ENCODE measurements at regions not wholly inside any gene's neighbourhood (a gene's known extent, or its start where the extent isn't known, plus 50 kb on each side); places are given as distances from the start of the nearest gene placed in this dataset.

DNA sequence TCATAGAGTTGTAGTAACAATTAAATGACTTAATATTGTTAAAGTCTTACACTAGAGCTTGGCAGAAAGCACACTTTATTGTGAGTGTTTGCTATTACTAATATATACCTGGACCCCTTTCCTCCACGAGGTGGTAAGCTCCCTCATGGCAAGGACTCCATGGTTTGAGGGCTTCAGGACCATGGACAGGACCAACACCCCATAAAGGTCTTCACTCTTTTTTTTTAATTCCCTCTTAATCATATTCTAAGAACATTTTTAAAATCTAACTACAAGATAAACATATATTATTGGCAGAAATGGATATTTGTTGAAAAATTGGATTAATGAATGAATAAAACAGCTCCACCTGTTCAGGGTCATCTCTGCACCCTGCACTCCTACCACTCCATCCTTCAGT lies 154.5 kb downstream of the CBLN1 start:
- no peak for DNase-seq

GRCh38 chr16:49121636-49122035 lies 160.0 kb downstream of the CBLN1 start:
- DNase-seq, result no peak

DNA sequence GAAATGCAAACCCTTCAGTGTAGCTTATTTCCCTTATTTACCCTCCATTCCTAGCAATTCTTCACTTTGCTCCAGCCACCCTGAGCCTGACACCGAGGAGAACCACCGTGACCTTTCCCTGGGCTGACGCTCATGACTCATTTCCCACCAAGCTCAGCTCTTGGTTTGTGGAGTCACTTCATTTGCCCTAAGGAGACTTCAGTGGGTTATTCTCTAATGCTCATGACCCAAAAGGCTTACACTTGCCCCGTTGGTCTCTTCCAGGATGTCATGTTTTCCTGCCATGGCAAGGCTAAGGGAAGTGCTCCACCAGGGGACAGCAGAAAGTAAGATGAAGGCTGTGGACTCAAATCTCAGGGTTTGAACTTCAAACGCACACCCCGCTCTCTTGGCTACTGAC lies 161.0 kb downstream of the CBLN1 start:
- no peak for DNase-seq

DNA sequence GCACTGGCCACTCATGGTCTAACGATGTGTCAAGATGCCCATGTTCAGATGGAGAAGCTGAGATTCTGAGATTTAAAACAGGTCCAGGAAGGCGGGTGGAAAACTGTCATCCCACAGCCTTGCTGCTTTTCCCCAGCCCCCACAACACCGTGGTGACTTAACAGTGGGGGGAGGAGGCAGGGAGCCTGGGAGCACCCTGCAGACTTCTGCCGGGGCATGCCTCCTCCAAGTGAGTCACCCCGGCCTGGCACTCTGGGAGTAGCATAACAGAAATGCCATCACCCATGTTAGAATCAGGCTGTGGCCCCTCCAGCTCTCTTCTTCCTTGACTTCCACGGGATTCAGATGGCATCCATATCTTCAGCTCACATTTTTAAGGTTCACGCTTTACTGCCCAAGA lies 164.8 kb downstream of the CBLN1 start:
- no peak for DNase-seq

DNA sequence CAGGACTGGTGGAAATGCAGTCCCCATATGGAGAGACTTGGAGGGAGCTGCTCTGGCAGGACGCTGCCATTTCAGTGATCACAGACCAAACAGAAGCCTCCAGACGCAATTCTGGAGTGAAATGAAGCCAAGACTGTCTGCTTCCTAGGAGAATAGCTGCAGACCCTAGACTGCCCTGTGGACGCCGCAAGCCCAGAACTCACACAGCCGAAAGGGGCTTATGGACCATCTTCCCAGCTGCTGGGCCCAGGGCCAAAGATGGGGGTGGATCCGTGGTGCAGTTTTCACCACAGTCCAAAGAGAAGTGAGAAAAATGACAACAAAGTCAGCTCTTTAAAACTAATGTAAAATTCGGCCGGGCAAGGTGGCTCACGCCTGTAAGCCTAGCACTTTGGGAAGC lies 165.7 kb downstream of the CBLN1 start:
- no peak for DNase-seq

GRCh38 chr16:49112754-49113153 lies 168.9 kb downstream of the CBLN1 start:
- DNase-seq, result no peak

DNA sequence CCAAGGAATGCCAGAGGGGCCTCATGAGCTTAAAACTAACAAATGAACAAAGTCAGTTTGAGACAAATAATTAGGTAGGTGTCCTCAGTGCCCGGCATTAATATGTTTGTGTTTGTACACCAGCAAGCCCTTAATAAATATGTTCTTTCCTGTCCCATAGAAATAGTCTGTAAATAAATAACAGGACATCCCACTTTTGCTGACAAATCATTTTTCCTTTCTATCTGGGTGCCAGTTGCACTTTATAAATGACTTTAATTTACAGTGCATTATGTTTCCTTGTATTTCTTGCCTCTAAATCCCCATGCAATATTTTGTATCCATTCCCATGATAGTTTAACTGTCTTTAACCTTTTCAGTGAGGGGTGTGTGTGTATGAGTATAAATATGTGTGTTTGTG lies 170.3 kb downstream of the CBLN1 start:
- no peak for DNase-seq

- DNase-seq, result no peak
These were observed 173.0 kb downstream of the CBLN1 start for GRCh38 chr16:49108611-49109010.

DNA sequence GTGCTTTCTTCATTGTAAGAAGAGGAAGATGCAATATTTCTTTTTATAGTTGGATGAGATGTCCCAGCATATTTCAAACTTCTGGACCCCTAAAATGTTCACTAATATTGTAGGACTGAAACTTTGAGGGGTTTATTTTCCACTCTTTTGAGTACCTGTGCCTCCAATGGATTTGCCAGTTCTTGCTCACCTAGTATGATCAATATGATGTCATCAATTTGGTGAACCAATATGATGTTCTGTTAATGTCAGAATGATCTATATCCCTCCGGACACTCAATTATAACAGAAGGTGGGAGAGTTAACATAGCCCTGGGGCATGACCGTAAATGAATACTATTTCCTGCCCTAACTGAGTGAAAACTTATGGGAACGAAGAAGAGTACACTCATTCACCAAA lies 178.3 kb downstream of the CBLN1 start:
- DNase-seq, result no peak

- no peak for DNase-seq
These were observed 179.6 kb downstream of the CBLN1 start for GRCh38 chr16:49101997-49102396.

- no peak for DNase-seq
These were observed 181.3 kb downstream of the CBLN1 start for GRCh38 chr16:49100366-49100765.

DNA sequence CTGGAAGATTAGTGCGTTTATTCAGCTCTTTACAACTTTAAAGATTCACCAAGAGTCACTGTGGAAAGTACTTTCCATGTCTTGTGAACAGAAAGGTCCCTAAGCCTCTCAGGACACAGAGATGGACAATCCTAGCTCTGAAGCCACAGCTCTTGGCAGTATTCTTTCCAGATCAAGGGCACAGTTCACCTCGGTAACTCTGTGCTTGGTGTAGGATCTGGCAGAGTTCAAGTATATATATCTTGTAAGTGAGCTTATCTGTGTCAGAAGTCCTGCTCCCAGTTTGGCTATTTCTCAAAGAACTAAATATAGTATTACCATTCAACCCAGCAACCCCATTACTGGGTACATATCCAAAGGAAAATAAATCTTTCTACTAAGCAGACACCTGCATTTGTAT lies 183.7 kb downstream of the CBLN1 start:
- DNase-seq, result no peak

GRCh38 chr16:49096176-49096945 lies 185.3 kb downstream of the CBLN1 start:
- no peak for DNase-seq

- no peak for DNase-seq
These were observed 186.1 kb downstream of the CBLN1 start for GRCh38 chr16:49095539-49095938.

GRCh38 chr16:49094471-49094870 lies 187.2 kb downstream of the CBLN1 start:
- DNase-seq, result no peak

DNA sequence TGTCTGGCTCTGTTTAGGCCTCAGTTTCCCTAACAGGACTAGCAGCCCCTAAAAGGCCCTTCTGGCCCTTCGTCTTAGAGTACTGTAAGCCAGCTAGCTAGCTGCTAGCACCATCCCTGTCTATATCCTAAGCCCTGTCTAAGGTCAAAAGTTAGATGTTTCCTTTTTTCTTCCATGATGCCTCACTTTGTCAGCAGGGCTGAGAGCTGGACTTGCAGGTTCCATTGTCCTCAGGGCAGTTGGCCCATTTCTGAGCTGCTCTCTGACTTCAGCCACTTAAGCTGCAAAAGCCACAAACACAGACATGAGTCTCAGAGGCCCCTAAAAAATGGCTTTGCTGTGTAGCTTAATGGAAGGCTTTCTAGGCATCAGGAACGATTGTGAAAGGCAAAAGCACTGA lies 187.7 kb downstream of the CBLN1 start:
- no peak for DNase-seq

- DNase-seq, result no peak
These were observed 188.9 kb downstream of the CBLN1 start for GRCh38 chr16:49092704-49093103.

DNA sequence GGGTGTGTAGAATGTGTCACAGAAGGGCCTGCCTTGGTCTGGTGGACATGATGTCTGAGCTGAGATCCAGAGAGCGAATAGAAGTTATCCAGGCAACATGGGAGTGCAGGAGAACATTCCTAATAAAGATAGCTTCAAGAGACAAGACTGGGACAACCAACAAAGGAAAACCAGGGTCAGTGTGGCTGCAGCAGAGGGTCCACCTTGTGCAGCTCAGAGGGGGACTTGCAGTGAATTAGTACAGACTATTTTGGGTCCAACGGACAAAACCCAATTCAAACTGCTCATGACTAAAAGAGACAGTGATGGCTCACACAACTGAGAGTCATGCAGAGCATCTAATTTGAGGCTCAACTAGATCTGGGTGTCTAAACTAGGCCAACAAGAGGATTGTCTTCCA lies 192.1 kb downstream of the CBLN1 start:
- no peak for DNase-seq

DNA sequence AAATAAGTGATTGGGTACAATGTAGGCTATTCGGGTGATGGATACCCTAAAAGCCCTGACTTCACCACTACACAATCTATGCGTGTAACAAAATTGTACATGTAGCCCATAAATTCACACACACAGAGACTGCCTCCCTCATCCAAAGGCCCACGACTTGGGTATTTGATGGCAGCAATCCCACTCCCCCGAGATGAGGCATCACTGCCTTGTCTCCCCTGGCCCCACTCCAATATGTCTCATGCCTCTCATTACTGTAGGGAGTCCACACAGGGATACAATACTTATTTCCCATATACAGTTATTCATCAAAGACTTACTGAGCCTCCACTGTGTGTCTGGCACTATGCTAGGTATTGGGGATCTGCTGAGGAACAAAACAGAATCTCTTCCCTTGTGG lies 192.6 kb downstream of the CBLN1 start:
- DNase-seq, result no peak

DNA sequence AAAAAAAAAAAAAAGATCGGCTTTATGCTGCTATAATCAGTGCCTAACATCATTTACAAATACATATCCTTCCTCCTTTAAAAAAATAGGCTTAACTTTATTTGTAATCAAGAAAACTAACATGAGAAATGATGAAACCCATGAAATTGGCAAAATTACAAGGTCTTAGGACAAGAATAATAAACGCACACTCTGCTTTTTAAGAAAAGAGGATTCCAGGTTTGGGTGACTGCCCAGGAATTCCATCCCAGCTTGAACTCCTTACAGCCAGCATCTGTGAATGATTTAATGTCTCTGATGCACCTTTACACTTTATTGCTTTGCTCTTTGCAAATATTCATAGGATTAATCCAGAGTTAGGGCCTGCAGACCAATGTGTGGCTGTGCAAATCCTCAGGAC lies 196.0 kb downstream of the CBLN1 start:
- DNase-seq, result no peak

DNA sequence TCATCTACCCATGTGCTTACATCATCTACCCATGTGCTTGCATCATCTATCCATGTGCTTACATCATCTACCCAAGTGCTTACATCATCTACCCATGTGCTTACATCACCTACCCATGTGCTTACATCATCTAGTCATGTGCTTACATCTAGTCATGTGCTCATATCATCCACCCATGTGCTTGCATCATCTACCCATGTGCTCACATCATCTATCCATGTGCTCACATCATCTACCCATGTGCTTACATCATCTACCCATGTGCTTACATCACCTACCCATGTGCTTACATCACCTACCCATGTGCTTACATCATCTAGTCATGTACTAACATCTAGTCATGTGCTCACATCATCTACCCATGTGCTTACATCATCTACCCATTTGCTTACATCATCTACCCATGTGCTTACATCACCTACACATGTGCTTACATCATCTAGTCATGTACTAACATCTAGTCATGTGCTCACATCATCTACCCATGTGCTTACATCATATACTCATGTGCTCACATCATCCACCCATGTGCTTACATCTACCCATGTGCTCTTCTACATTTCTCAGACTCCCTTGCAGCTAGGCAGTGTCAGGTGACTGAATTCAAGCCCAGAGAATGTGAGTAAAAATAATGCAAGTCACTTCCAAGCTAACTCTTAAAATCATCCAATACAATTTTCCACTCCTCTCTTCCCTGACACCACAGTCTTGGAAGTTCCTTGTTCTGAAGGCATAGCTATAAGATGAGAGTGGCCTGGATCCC lies 196.8 kb downstream of the CBLN1 start:
- no peak for DNase-seq

GRCh38 chr16:49081554-49081953 lies 200.1 kb downstream of the CBLN1 start:
- DNase-seq, result no peak

- DNase-seq, result no peak
These were observed 200.6 kb downstream of the CBLN1 start for GRCh38 chr16:49081086-49081485.

DNA sequence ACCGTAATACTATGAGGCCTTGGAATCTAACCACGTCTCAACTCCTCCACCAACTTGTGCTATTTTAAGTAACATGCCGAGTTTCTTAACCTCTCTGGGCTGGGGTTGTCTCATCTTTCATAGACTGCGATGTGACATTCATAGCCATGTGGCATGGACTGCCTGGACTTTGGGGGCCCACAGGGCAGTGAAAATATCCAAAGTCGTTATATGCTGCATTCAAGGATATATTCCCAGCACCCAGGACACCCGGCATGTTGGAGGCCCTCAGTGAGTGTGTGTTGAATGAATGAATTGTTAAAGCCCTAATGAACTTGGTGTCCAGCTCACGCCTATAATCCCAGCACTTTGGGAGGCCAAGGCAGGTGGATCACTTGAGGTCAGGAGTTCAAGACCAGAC lies 203.1 kb downstream of the CBLN1 start:
- no peak for DNase-seq

DNA sequence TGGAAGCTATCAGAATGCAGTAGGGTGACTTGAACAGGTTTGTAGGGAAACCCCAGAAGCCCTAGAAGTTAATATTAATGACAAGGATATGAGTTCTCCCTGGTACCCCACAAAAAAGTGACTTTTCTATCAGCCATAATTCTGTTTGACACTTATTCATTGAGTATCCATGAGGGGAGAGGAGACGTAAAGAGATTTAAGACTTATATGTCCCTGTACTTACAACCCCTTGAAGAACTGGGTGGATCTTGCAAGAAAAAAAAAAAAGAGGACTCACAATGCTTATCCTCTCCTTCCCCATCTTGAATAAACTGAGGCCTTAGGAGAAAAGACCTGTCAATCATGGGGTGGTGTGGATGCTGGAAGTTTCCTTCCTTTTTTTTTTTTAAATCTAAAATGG lies 203.5 kb downstream of the CBLN1 start:
- no peak for DNase-seq

All from activated CD4-positive, alpha-beta T cell treated with anti-CD3 and anti-CD28 coated beads, Interleukin-2, amount 50 U/mL, for 16 hours (primary cell).